A549 (cell line): ENCODE measurements at regions not wholly inside any gene's neighbourhood (a gene's known extent, or its start where the extent isn't known, plus 50 kb on each side); places are given as distances from the start of the nearest gene placed in this dataset.

Experiments
- ATAC-seq, 2 experiments: fragments of 200-7000 bp in 1 of 2; fragments of >200 bp in 1 of 2; cut with Nextera tagmentation in 1 of 2; cut with Tn5 transposase in 1 of 2; 3 replicates each; pipeline versions ENCODE4 v1.8.0 to v1.9.1; 2018 to 2020; ENCODE audit warnings: mild to moderate bottlenecking in 1 of 2, moderate library complexity in 1 of 2
- CTCF ChIA-PET: fragments of 300-600 bp; sonication (Branson Sonifier 250); formaldehyde crosslinking; extraction: SDS; loops from one replicate; lab custom pipeline; 2021; ENCODE audit warnings: antibody characterized with exemption, inconsistent platforms; lab: Yijun Ruan, JAX
- POLR2A ChIA-PET: fragments of 350-600 bp; formaldehyde crosslinking; extraction: SDS; loops from one replicate; lab custom pipeline; 2021; ENCODE audit warnings: antibody characterized with exemption, inconsistent platforms; lab: Yijun Ruan, JAX
- DNase-seq, 2 experiments: peaks; one replicate each; pipeline versions ENCODE4 v3.0.0 to v3.0.0-alpha.2; 2011 to 2016; ENCODE audit warnings: low read depth in 1 of 2, low spot score in 1 of 2
- FAIRE-seq: peaks from 2 replicates; lab custom pipeline; 2011; peaks lifted over from hg19 to GRCh38; lab: Jason Lieb, UNC
- H3K27ac ChIP-seq, 2 experiments: fragments of >200 bp; sonication (Bioruptor Twin); formaldehyde crosslinking; 3 replicates each; pipeline ENCODE4 v1.5.1; 2016 to 2017
- H3K4me1 ChIP-seq: fragments of >200 bp; sonication (Bioruptor Twin); formaldehyde crosslinking; 3 replicates; pipeline ENCODE4 v1.6.1; 2016
- H3K4me2 ChIP-seq: fragments of >200 bp; sonication (Bioruptor Twin); formaldehyde crosslinking; 3 replicates; pipeline ENCODE4 v1.6.1; 2016
- H3K4me3 ChIP-seq: fragments of >200 bp; sonication (Bioruptor Twin); formaldehyde crosslinking; 3 replicates; pipeline ENCODE4 v1.5.1; 2016
- H3K9me3 ChIP-seq: fragments of >200 bp; sonication (Bioruptor Twin); formaldehyde crosslinking; 3 replicates; pipeline ENCODE4 v1.6.1; 2016
- BHLHE40 ChIP-seq: IDR thresholded peaks from 2 replicates; pipeline ENCODE4 v1.6.1; 2012; ENCODE audit warnings: low read depth, low read length, inconsistent platforms
- CBX2 ChIP-seq: fragments of 200-600 bp; sonication (generic); IDR thresholded peaks from 2 replicates; pipeline ENCODE4 v1.6.1; 2016; ENCODE audit warnings: low read depth, mild to moderate bottlenecking, borderline replicate concordance
- CBX8 ChIP-seq: fragments of 200-600 bp; sonication (generic); IDR thresholded peaks from 2 replicates; pipeline ENCODE4 v1.6.1; 2016
- CEBPB ChIP-seq, 2 experiments: fragments of >200 bp in 1 of 2; sonication (Bioruptor Twin) in 1 of 2; formaldehyde crosslinking in 1 of 2; IDR thresholded peaks; 2 replicates each; pipeline ENCODE4 v1.6.1; 2012 to 2016
- CHD2 ChIP-seq: fragments of 150-350 bp; IDR thresholded peaks from 2 replicates; pipeline ENCODE4 v1.6.1; 2014; ENCODE audit warnings: low read length; ENCODE audit not compliant: partially characterized antibody
- EP300 ChIP-seq, 2 experiments: fragments of >200 bp; sonication (Bioruptor Twin); formaldehyde crosslinking; IDR thresholded peaks; 2 replicates in 1 of 2; 3 replicates in 1 of 2; pipeline ENCODE4 v1.6.1; 2016 to 2017
- FOSB ChIP-seq: fragments of 250-450 bp; sonication (Bioruptor Pico); IDR thresholded peaks from 2 replicates; pipeline ENCODE4 v1.5.0; 2020; ENCODE audit warnings: mild to moderate bottlenecking, moderate library complexity
- FOSL2 ChIP-seq, 2 experiments: fragments of 450-650 bp in 1 of 2; fragments of >200 bp in 1 of 2; sonication (Bioruptor Twin) in 1 of 2; formaldehyde crosslinking; IDR thresholded peaks; 2 replicates each; pipeline versions ENCODE4 v1.5.0 to v1.6.1; 2016 to 2020; ENCODE audit warnings: mild to moderate bottlenecking in 1 of 2, moderate library complexity in 1 of 2
- FOXS1 ChIP-seq: fragments of 250-450 bp; sonication (Bioruptor Pico); IDR thresholded peaks from 2 replicates; pipeline ENCODE4 v1.5.0; 2020; ENCODE audit warnings: mild to moderate bottlenecking, moderate library complexity
- GATA3 ChIP-seq: IDR thresholded peaks from 2 replicates; pipeline ENCODE4 v1.6.1; 2012; ENCODE audit warnings: borderline replicate concordance
- HOXA7 ChIP-seq: fragments of 250-450 bp; sonication (Bioruptor Pico); IDR thresholded peaks from 2 replicates; pipeline ENCODE4 v1.5.0; 2020; ENCODE audit warnings: mild to moderate bottlenecking, moderate library complexity
- JUN ChIP-seq, 2 experiments: fragments of >200 bp; sonication (Bioruptor Twin); formaldehyde crosslinking; IDR thresholded peaks; 2 replicates in 1 of 2; 3 replicates in 1 of 2; pipeline ENCODE4 v1.6.1; 2016 to 2017
- MAZ ChIP-seq: fragments of 150-350 bp; IDR thresholded peaks from 2 replicates; pipeline ENCODE4 v1.6.1; 2014; ENCODE audit warnings: antibody characterized with exemption, low read depth, low read length, borderline replicate concordance
- NPAS2 ChIP-seq: fragments of 250-450 bp; sonication (Bioruptor Pico); IDR thresholded peaks from 2 replicates; pipeline ENCODE4 v1.8.0; 2022; ENCODE audit warnings: mild to moderate bottlenecking, moderate library complexity, borderline replicate concordance
- NR3C1 ChIP-seq: fragments of >200 bp; sonication (Bioruptor Twin); formaldehyde crosslinking; IDR thresholded peaks from 3 replicates; pipeline ENCODE4 v1.6.1; 2017
- PHF8 ChIP-seq: fragments of 200-600 bp; sonication (generic); IDR thresholded peaks from 2 replicates; pipeline ENCODE4 v1.6.1; 2016; ENCODE audit warnings: low read depth, mild to moderate bottlenecking, antibody characterized with exemption, moderate library complexity, borderline replicate concordance
- POLR2A ChIP-seq: IDR thresholded peaks from 2 replicates; pipeline ENCODE4 v1.6.1; 2012; ENCODE audit warnings: mild to moderate bottlenecking, low read length
- RAD21 ChIP-seq, 2 experiments: fragments of >200 bp in 1 of 2; sonication (Bioruptor Twin) in 1 of 2; formaldehyde crosslinking in 1 of 2; IDR thresholded peaks in 1 of 2; conservative IDR thresholded peaks in 1 of 2; 2 replicates in 1 of 2; 3 replicates in 1 of 2; pipeline ENCODE4 v1.6.1; 2012 to 2018; ENCODE audit warnings: inconsistent platforms in 1 of 2
- RCOR1 ChIP-seq: fragments of 150-350 bp; IDR thresholded peaks from 2 replicates; pipeline ENCODE4 v1.6.1; 2014; ENCODE audit warnings: antibody characterized with exemption, low read length, low read depth
- RFX5 ChIP-seq: fragments of 450-650 bp; IDR thresholded peaks from 2 replicates; pipeline ENCODE4 v1.7.1; 2014; ENCODE audit warnings: antibody characterized with exemption, mild to moderate bottlenecking, moderate library complexity
- RNF2 ChIP-seq: fragments of 200-600 bp; sonication (generic); IDR thresholded peaks from 2 replicates; pipeline ENCODE4 v1.6.1; 2016; ENCODE audit warnings: low read depth, mild to moderate bottlenecking, antibody characterized with exemption, moderate library complexity, borderline replicate concordance
- SREBF2 ChIP-seq: fragments of 450-650 bp; IDR thresholded peaks from 2 replicates; pipeline ENCODE4 v1.6.1; 2014; ENCODE audit warnings: mild to moderate bottlenecking, moderate library complexity
- ZC3H11A ChIP-seq: fragments of 450-650 bp; IDR thresholded peaks from 2 replicates; pipeline ENCODE4 v1.6.1; 2014; ENCODE audit warnings: antibody characterized with exemption, mild to moderate bottlenecking
- ZFP36 ChIP-seq: fragments of 450-650 bp; IDR thresholded peaks from 2 replicates; pipeline ENCODE4 v1.6.1; 2014; ENCODE audit warnings: borderline replicate concordance; ENCODE audit not compliant: partially characterized antibody
- ZSCAN20 ChIP-seq: fragments of 250-450 bp; sonication (Bioruptor Pico); IDR thresholded peaks from 2 replicates; pipeline ENCODE4 v1.8.0; 2022; ENCODE audit warnings: mild to moderate bottlenecking, moderate library complexity
- WGBS: methylation state at CpG from one replicate; pipeline ENCODE4 v1.1.6; 2017; ENCODE audit errors: missing lambda C conversion rate; 5-methylcytosine and 5-hydroxymethylcytosine counted together
- TF ChIP-seq, protein P1 (sequence below): fragments of >200 bp; sonication (Bioruptor Twin); formaldehyde crosslinking; IDR thresholded peaks from 3 replicates; pipeline ENCODE4 v1.6.1; 2016
- TF ChIP-seq, protein P2 (sequence below): fragments of 200-600 bp; sonication (generic); IDR thresholded peaks from 2 replicates; pipeline ENCODE4 v1.6.1; 2016; ENCODE audit warnings: antibody characterized with exemption, mild to moderate bottlenecking, moderate library complexity
- TF ChIP-seq, protein P3 (sequence below): fragments of >200 bp; sonication (Bioruptor Twin); formaldehyde crosslinking; IDR thresholded peaks from 3 replicates; pipeline ENCODE4 v1.5.1; 2016
- TF ChIP-seq, protein P4 (sequence below): IDR thresholded peaks from 2 replicates; pipeline ENCODE4 v1.6.1; 2012; ENCODE audit warnings: low read depth, borderline replicate concordance
- TF ChIP-seq, protein P5 (sequence below): fragments of 250-450 bp; sonication (Bioruptor Pico); IDR thresholded peaks from 2 replicates; pipeline ENCODE4 v1.5.0; 2020; ENCODE audit warnings: low read depth, mild to moderate bottlenecking, moderate library complexity

DNA sequence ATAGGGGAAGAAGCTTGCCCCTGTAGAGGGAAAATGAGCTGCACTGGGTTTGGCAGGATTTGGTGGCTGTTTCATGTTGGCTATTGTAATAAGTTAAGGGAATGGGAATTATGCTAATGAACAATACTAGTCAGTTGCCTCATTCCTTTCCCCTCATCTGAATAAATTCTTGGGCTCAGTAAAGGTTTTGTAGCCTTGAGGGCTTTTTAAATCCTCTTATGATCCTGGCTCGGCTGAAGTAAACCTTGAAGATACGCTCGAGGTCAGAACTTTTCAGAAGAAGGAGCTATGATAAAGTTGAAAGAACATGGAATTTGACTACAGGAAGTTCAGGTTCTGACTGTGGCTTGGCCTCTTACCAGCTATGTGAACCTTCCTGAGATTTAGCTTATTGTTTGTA is 448.7 kb downstream of the RAB38 start:
- Histone ChIP-seq H3K4me2 (no peak overlapping the region), H3K4me3 (no peak overlapping the region), H3K9me3 (no peaks in the 10 kb centered on the region), H3K4me1 (no peaks in the 10 kb centered on the region), H3K27ac (no peak overlapping the region)
- POLR2A ChIA-PET: no interaction called here
- FAIRE-seq (no peak), DNase-seq (no peak), ATAC-seq (no peak)
- 4% methylated on average over 3 of the region's 3 CpGs for WGBS
- no peak for TF ChIP-seq RCOR1
- TF ChIP-seq, protein P1, sequence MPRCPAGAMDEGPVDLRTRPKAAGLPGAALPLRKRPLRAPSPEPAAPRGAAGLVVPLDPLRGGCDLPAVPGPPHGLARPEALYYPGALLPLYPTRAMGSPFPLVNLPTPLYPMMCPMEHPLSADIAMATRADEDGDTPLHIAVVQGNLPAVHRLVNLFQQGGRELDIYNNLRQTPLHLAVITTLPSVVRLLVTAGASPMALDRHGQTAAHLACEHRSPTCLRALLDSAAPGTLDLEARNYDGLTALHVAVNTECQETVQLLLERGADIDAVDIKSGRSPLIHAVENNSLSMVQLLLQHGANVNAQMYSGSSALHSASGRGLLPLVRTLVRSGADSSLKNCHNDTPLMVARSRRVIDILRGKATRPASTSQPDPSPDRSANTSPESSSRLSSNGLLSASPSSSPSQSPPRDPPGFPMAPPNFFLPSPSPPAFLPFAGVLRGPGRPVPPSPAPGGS: no peak
- TF ChIP-seq FOSL2 (IDR thresholded peaks at IDR 0.05): no peak
- TF ChIP-seq FOSL2 (CRISPR knock-in tag; IDR thresholded peaks at IDR 0.05): no peak
- no peak for TF ChIP-seq RAD21 (conservative IDR thresholded peaks at IDR 0.05 in 1 of 2, IDR thresholded peaks at IDR 0.05 in 1 of 2)
- no peak for TF ChIP-seq CBX8
- TF ChIP-seq SREBF2: no peak
- TF ChIP-seq ZC3H11A: no peak
- TF ChIP-seq ZFP36: no peak
- TF ChIP-seq NPAS2 (CRISPR knock-in tag): no peak
- no peak for TF ChIP-seq CBX2
- TF ChIP-seq GATA3: no peak
- no peak for TF ChIP-seq RNF2
- TF ChIP-seq, protein P2, sequence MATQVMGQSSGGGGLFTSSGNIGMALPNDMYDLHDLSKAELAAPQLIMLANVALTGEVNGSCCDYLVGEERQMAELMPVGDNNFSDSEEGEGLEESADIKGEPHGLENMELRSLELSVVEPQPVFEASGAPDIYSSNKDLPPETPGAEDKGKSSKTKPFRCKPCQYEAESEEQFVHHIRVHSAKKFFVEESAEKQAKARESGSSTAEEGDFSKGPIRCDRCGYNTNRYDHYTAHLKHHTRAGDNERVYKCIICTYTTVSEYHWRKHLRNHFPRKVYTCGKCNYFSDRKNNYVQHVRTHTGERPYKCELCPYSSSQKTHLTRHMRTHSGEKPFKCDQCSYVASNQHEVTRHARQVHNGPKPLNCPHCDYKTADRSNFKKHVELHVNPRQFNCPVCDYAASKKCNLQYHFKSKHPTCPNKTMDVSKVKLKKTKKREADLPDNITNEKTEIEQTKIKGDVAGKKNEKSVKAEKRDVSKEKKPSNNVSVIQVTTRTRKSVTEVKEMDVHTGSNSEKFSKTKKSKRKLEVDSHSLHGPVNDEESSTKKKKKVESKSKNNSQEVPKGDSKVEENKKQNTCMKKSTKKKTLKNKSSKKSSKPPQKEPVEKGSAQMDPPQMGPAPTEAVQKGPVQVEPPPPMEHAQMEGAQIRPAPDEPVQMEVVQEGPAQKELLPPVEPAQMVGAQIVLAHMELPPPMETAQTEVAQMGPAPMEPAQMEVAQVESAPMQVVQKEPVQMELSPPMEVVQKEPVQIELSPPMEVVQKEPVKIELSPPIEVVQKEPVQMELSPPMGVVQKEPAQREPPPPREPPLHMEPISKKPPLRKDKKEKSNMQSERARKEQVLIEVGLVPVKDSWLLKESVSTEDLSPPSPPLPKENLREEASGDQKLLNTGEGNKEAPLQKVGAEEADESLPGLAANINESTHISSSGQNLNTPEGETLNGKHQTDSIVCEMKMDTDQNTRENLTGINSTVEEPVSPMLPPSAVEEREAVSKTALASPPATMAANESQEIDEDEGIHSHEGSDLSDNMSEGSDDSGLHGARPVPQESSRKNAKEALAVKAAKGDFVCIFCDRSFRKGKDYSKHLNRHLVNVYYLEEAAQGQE: no peak
- no peak for TF ChIP-seq CHD2
- TF ChIP-seq HOXA7 (CRISPR knock-in tag): no peak
- no peak for TF ChIP-seq MAZ
- TF ChIP-seq FOXS1 (CRISPR knock-in tag): no peak
- no peak for TF ChIP-seq CEBPB (IDR thresholded peaks at IDR 0.05)
- no peak for TF ChIP-seq EP300 (IDR thresholded peaks at IDR 0.05)
- no peak for TF ChIP-seq BHLHE40
- CTCF ChIA-PET: no interaction called here

DNA sequence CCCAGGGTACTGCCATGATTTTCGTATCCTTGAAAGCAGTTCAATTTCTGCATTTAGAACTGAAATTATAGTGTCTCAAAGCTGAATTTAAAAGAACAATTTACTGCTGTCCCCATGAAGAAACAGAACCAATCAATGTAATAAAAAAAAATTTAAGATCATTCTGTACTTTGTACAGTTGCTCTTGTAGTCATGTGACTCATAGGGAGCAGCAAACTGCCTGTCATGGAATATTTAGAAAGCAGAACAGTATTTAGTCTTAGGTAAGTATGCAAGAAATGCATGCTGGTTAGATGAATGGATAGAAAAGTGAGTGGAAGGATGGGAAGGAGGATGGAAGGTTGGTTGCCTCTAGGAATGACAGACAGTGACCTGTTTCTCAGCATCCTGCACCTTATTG is 450.9 kb downstream of the RAB38 start:
- no peak for FAIRE-seq
- TF ChIP-seq JUN (IDR thresholded peaks at IDR 0.05) (no peak), ZSCAN20 (CRISPR knock-in tag) (no peak), PHF8 (no peak), FOSB (no peak), CHD2 (no peak), CBX8 (no peak), SREBF2 (no peak), RFX5 (no peak), ZC3H11A (no peak), POLR2A (no peak), BHLHE40 (no peak), ZFP36 (no peak), NR3C1 (no peak)
- TF ChIP-seq, protein P3, sequence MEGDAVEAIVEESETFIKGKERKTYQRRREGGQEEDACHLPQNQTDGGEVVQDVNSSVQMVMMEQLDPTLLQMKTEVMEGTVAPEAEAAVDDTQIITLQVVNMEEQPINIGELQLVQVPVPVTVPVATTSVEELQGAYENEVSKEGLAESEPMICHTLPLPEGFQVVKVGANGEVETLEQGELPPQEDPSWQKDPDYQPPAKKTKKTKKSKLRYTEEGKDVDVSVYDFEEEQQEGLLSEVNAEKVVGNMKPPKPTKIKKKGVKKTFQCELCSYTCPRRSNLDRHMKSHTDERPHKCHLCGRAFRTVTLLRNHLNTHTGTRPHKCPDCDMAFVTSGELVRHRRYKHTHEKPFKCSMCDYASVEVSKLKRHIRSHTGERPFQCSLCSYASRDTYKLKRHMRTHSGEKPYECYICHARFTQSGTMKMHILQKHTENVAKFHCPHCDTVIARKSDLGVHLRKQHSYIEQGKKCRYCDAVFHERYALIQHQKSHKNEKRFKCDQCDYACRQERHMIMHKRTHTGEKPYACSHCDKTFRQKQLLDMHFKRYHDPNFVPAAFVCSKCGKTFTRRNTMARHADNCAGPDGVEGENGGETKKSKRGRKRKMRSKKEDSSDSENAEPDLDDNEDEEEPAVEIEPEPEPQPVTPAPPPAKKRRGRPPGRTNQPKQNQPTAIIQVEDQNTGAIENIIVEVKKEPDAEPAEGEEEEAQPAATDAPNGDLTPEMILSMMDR: no peak
- TF ChIP-seq, protein P1: no peak
- TF ChIP-seq, protein P4, sequence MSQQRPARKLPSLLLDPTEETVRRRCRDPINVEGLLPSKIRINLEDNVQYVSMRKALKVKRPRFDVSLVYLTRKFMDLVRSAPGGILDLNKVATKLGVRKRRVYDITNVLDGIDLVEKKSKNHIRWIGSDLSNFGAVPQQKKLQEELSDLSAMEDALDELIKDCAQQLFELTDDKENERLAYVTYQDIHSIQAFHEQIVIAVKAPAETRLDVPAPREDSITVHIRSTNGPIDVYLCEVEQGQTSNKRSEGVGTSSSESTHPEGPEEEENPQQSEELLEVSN: no peak
- TF ChIP-seq, protein P5, sequence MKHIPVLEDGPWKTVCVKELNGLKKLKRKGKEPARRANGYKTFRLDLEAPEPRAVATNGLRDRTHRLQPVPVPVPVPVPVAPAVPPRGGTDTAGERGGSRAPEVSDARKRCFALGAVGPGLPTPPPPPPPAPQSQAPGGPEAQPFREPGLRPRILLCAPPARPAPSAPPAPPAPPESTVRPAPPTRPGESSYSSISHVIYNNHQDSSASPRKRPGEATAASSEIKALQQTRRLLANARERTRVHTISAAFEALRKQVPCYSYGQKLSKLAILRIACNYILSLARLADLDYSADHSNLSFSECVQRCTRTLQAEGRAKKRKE (CRISPR knock-in tag): no peak

More for the DNA sequence above, 450.9 kb downstream of the RAB38 start:
- ATAC-seq (no peak), DNase-seq (no peak)
- Histone ChIP-seq H3K4me2 (no peak overlapping the region), H3K4me1 (no peaks in the 10 kb centered on the region), H3K4me3 (no peak overlapping the region), H3K9me3 (no peaks in the 10 kb centered on the region), H3K27ac (no peak overlapping the region)
- ChIA-PET POLR2A (no interaction called here), CTCF (interaction anchor here (1.2 to 1.5 kb wide), 2 partner anchors 13 to 819 kb away, joined by 3 to 5 read pairs; no protein-coding TSS in a partner anchor)
- 12% methylated on average over 1 of the region's 1 CpG for WGBS
